ENCODE measurements at regions not wholly inside any gene's neighbourhood (a gene's known extent, or its start where the extent isn't known, plus 50 kb on each side); places are given as distances from the start of the nearest gene placed in this dataset.

GRCh38 chr6:147891671-147892070 is 383.2 kb downstream of the SAMD5 start:
- TF ChIP-seq CTCF (IDR thresholded peaks at IDR 0.05; ENCODE audit: borderline replicate concordance, extremely low read depth, low read length, poor library complexity, severe bottlenecking) (no peak), EZH2 (IDR thresholded peaks at IDR 0.05; ENCODE audit: borderline replicate concordance, low read depth, low read length, severe bottlenecking) (no peak)
